Inferior parietal cortex (tissue), 1 donor: ENCODE measurements at regions not wholly inside any gene's neighbourhood (a gene's known extent, or its start where the extent isn't known, plus 50 kb on each side); places are given as distances from the start of the nearest gene placed in this dataset.

Experiments
- DNase-seq: peaks from one replicate; pipeline ENCODE4 v3.0.0-alpha.2; 2016; ENCODE audit errors: extremely low spot score

DNA sequence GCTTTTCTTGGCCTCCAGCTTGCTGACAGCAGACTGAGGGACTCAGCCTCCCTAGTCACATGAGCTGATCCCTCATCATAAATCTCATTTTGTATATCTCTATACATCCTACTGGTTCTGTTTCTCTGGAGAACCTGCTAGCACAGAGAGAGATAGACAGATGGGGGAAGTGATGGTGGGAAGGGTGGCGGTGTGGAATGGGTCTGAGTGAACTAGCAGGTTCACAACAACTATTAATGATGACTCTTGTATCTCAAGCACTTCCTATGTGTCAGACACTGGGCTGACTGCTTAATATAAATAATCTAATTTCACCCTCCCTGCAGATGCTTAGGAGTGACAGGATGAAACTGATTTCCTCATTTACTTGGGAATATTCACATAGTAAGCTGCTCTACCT, 106.9 kb upstream of the TLE3 start:
- no peak for DNase-seq

GRCh38 chr15:70203981-70204560, 106.4 kb upstream of the TLE3 start:
- DNase-seq: no peak

GRCh38 chr15:70202756-70203155, 105.0 kb upstream of the TLE3 start:
- no peak for DNase-seq

DNA sequence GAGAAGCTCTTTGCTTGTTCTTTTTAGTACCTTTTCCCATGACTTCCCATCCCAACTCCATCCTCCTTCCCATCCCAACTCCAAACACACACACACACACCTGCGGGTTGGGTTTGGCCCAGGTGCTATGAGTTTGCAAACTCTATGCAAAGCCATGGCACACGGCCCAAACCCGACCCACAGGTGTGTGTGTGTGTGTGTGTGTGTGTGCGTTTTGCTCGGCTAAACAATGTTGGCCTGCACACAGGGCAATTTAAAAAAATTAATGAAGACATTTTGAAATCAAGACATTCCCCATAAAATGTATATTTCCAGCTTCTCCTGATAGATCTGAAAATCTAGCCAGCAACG, 103.7 kb upstream of the TLE3 start:
- no peak for DNase-seq

- peak; percentile 34 for DNase-seq
These were observed 103.1 kb upstream of the TLE3 start for GRCh38 chr15:70200511-70201424.

- no peak for DNase-seq
These were observed 102.1 kb upstream of the TLE3 start for GRCh38 chr15:70199540-70200410.

DNA sequence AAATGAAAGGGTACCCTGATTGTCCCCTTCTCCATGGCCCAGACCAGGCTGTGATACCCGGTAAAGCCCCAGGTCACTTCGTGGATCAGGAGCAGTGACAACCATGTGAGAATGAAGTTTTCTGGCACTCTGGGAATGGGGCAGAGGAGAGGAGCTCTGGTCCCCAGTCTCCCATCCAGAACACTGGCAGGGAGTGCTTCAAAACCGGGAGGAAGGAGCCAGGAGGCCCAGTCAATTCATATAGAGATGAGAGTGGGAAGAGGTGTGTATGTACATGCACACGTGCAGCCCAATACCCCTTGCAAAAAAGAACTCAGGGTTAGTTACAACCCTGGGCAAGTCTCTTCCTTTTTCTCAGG, 101.4 kb upstream of the TLE3 start:
- no peak for DNase-seq

DNA sequence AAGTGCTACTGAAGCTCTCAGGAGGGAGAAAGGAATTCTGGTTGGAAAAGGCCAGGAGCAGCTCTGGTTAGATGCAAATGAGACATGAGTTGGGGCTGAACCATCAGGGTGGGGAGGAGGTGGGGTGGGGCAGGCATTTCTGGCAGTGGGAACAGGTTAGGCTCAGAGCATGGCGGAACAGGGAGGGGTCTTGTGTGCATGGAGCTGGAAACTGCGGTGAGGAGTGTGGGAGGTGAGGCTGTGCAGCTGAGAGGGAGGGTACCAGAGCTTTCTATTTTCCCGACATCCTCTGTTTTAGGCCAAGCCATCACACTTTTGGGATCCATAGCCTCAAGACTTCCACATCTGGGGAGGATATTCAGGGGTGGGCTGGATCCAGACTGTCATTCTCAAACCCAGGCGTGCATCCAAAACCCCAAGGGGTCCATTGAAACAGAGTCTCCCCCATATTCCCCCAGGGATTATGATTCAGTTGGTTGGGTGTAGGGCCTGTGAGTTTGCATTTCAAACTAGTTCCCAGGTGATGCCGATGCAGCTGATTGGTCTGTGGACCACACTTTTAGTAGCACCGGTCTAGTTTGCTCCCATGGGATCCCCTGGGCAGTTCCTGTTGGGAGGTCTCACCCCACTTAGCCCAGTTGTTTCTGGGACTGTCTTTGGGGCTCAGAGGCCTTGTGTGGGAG, 100.9 kb upstream of the TLE3 start:
- DNase-seq: no peak

- DNase-seq: no peak
These were observed 100.2 kb upstream of the TLE3 start for GRCh38 chr15:70197945-70198361.

DNA sequence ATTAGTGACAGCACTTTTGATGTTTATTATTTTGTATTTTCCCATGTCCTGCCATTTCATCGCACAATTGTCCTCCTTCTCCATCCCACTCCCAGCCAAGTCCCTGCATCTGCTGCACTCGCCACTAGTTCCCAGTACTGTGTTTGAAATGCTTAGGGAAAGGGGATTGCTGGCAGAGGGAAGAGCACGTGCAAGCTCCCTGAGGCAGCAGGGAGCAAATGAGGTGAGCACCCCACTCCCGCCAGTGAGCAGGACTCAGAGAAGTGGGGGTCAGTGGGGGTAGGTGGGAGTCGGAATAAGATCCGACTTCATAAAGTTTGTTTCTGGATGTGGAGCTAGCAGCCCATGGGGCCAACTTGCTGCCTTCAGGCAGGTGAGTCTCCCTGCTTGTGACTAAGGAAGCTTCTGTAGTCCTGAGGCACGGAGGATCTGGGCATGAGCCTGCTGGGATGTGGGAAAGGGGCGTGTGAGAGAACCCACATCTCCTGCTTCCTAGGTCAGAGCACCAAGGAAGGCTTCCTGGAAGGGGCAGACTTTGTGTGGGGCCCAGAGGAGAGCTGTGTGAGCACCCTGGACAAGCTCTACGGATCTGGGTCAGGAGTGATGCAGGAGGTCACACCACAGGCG, 99.7 kb upstream of the TLE3 start:
- no peak for DNase-seq

DNA sequence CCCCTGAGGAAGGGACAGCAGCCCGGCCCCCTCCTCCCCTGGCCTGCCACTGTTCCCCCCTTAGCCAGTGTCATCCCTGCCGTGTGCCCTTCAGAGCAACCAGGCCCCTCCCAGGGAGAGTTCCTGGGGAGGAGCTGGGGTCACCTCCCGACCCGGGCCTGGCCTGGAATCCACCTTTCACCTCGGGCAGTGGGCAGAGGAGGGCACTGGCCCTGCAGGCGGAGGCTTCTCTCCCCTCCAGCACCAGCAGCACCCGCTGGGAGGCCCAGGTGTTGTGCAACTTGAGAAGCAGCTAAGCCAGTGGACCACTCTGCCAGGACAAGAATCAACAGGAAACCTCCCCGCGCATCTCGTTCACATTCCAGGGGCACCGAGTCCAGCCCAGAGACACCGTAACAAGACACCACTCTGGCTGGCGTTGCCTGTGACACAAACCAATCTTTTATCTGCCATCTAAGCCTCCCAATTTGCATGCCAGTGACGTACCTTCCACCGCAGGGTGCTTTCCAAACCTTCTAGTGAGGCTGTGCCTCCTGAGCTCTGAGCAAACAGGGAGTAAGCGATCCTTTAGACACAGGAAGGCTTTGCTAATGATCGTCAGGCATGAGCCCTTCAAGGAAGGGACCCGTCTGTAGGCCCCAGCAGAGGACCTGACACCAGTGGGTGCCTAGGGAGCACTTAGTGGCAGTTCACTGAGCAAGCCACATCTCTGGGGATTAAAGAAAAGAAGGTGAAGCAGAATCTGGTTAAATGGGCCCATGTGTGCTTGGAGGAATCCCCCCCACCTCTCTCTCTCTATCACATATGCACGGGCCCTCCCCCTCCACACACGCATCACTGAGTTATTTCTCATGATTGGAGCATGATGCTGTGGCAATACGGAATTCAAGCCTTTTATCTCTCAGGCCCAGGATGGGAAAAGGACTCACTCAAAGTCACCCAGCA, 98.9 kb upstream of the TLE3 start:
- DNase-seq: no peak

DNA sequence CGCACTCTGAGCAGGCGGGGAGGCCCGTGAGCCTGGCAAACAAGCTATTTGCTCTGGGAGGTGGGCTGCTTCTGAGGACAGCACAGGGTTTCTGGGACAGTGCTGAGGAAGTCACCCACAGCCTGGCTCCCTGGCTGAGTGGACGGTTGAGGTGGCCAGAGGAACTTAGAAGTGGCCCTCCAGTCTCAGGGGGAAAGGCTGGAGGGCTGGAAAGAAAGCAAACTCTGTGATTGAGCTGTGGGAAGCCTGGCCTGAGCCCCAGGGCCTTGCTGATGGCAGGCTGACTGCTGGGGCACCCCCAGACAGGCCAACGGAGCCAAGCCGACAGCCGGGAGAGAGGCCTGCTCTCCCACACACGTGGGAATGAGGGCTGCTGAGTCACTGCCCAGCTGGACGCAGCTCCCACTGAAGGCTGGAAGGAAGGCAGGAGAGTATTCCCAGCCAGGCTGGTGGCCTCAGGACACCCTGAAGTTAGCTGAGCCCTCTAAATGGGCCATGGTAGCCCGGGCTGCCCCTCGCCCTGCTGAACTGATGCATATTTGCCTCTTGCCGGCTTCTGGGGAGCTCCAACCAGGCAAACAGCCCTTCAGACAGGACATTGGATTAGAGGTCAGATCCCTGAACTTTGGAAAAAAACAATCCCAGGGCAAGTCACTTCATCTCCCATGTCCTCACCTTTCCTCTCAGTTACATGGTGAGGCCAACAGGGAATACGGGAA, 98.0 kb upstream of the TLE3 start:
- DNase-seq: peak; percentile 39

- DNase-seq: no peak
These were observed 97.5 kb upstream of the TLE3 start for GRCh38 chr15:70195171-70195570.

DNA sequence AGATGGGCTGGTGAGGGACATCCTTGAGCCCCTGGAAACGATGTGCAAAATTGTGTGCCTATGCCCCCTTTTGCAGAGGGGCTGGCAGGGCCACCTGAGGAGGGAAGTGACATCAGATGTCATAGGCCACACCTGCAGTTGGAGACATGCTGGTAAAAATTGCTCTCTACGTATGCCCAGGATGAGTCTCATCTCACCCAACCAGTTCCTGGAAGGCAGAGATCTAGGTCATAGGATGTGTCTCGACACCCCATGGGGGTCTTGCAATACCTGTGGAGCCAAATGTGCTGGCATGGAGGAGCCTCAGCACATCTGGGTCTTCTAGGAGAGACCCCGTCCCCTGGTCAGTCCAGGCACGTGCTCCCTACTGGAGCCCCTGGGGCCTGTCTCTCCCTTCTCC, 96.5 kb upstream of the TLE3 start:
- no peak for DNase-seq

DNA sequence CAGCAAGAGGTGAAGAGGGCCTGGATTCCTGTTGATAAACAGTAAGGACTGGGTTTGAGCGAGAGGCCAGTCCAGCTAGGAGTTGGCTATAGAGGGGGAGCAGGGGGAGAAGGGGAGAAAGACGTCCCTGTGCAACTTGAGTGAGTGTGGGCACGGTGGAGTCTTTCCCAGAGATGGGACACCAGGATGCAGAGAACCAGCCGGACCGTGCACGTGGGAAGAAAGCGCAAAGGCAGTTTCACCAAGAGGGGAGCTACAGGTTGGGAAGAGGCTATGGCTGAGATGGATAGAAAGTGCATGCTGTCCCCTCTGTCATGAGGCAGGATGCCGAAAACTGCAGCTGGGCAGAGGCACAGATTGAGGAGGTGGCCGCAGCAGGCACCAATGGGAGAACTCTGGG, 96.0 kb upstream of the TLE3 start:
- no peak for DNase-seq

DNA sequence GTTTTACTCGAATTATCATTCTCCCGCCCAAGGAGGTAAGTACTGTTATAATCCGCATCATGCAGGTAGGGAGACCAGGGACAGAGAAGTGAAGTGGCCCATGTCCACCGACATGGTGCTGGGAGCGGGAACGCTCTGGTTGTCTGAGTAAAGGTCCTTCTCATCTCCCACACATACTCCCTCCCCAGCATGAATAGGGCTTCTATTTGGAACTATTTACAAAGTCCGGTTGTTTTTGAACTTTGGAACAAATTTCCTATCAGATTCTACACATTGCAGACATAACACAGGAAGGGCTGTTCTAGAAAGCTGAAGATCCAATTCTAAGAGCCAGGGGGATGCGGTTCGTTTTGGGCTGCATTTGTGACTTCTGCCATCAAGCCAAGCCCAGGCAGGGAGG, 94.8 kb upstream of the TLE3 start:
- DNase-seq: no peak

DNA sequence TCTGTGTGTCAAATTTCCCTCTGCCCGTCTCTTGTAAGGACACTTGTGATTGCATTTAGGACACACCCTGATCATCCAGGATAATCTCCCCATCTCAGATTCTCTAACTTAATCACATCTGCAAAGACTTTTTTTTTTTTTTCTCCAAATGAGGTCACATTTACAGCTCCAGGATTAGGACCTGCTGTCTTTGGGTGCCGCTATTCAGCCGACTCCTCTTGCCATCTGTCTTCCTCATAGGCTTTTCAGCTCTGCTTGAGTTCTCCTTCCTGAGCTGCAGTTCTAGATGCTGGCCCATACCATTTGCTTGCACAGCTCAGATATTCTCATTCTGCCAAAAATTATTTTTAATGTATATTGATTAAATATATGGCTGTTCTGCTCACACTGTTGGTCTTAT, 94.3 kb upstream of the TLE3 start:
- DNase-seq: no peak

DNA sequence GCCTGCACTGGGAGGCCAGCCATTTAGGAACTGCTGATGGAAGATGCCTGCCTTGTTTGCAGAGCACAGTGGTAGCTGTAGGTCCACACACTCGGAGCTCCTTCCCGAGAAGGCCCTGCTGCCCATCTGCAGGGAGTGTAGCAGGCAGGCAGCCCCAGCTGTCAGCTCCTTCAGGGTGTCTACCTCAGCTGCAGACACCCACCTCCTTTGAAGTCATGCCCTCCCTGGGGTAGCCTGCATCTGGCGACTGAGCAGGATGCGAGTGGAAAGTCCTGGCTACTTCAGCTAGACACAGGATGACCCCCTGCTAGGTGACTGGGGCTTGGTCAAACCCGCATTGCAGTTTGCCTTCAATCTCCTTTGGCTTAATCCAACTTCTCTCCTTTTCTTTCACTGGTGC, 93.2 kb upstream of the TLE3 start:
- DNase-seq: no peak

DNA sequence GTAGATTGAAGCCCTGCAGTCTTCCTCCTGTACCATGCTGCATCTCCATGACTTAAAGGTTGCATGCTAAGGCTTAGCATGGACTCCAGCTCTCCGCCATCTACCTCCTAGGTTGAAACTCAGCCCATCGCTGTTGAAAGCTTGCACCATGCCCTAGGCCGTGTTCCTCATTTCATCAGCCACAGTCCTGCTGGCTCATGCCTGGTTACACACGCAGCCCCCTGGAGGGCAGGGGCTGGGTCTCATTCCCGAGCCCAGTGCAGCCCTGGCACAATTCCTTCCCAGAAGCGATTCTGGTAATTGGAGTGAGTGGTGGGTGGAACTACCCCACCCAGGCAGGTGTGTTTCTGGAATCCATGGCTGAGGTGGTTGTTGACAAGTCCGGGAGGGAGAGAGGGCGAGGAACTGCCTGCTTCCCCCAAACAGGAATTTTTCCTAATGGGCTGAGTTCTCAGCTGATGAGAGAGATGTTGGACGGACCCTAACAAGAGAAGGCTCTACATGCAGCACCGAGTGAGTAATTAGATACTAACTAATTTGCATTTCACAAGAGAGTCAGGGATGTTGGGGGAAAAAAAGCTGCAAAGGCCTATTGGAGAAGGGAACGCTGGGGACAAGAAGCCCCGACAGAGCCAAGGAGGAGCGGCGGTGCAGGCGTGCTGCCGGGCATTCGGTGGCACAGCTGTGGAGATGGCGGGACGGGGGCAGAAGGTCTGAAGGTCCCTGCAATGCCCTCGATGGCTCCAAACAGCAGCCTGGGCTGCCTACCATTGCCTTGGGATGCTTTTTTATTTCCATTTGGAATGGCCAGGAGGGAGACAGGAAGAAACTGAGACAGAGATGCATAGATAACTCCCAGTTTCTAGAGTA, 92.3 kb upstream of the TLE3 start:
- no peak for DNase-seq
